MM.1S (cell line): ENCODE measurements at regions not wholly inside any gene's neighbourhood (a gene's known extent, or its start where the extent isn't known, plus 50 kb on each side); places are given as distances from the start of the nearest gene placed in this dataset.

Experiments used
- DNase-seq: peaks from one replicate; pipeline ENCODE4 v3.0.0-alpha.2; 2015
- H2AFZ ChIP-seq: fragments of 300-600 bp; sonication (generic); 2 replicates; pipeline ENCODE4 v1.6.0; 2016; ENCODE audit warnings: antibody characterized with exemption, low read length
- H3F3A ChIP-seq: fragments of 300-600 bp; sonication (generic); 2 replicates; pipeline ENCODE4 v1.6.1; 2016; ENCODE audit warnings: mild to moderate bottlenecking, antibody characterized with exemption, low read length, moderate library complexity, mixed read lengths; ENCODE audit not compliant: insufficient read depth
- H3K27ac ChIP-seq: fragments of 300-600 bp; sonication (generic); 2 replicates; pipeline ENCODE4 v1.5.1; 2016; ENCODE audit warnings: mild to moderate bottlenecking, low read length
- H3K27me3 ChIP-seq: fragments of 300-600 bp; sonication (generic); replicated peaks from 2 replicates; pipeline ENCODE4 v1.6.0; 2016; ENCODE audit warnings: low read length; ENCODE audit not compliant: insufficient read depth
- H3K36me3 ChIP-seq: fragments of 300-600 bp; sonication (generic); replicated peaks from 2 replicates; pipeline ENCODE4 v1.6.1; 2016; ENCODE audit warnings: mild to moderate bottlenecking, low read length, mixed read lengths; ENCODE audit not compliant: insufficient read depth
- H3K4me1 ChIP-seq: fragments of 300-600 bp; sonication (generic); 2 replicates; pipeline ENCODE4 v1.6.1; 2016; ENCODE audit warnings: low read length, mixed read lengths
- H3K4me2 ChIP-seq: fragments of 300-600 bp; sonication (generic); 2 replicates; pipeline ENCODE4 v1.6.0; 2016; ENCODE audit warnings: low read depth, low read length
- H3K4me3 ChIP-seq: fragments of 300-600 bp; sonication (generic); 2 replicates; pipeline ENCODE4 v1.5.1; 2016; ENCODE audit warnings: low read length, mixed read lengths
- H3K79me2 ChIP-seq: fragments of 300-600 bp; sonication (generic); 2 replicates; pipeline ENCODE4 v1.6.1; 2016; ENCODE audit warnings: mixed run types, low read length, mixed read lengths
- H3K9ac ChIP-seq: fragments of 300-600 bp; sonication (generic); 2 replicates; pipeline ENCODE4 v1.6.1; 2016; ENCODE audit warnings: low read length, mixed read lengths
- H3K9me2 ChIP-seq: fragments of 300-600 bp; sonication (generic); replicated peaks from 2 replicates; pipeline ENCODE4 v1.6.1; 2016; ENCODE audit warnings: mild to moderate bottlenecking, low read length, mixed read lengths; ENCODE audit not compliant: insufficient read depth
- H3K9me3 ChIP-seq: fragments of 300-600 bp; sonication (generic); replicated peaks from 2 replicates; pipeline ENCODE4 v1.6.1; 2016; ENCODE audit warnings: mild to moderate bottlenecking, low read length, mixed read lengths; ENCODE audit not compliant: insufficient read depth
- H4K20me1 ChIP-seq: fragments of 300-600 bp; sonication (generic); 2 replicates; pipeline ENCODE4 v1.6.1; 2016; ENCODE audit warnings: mild to moderate bottlenecking, low read length, moderate library complexity, mixed read lengths; ENCODE audit not compliant: insufficient read depth
- CTCF ChIP-seq: fragments of 300-600 bp; sonication (generic); IDR thresholded peaks from 2 replicates; pipeline ENCODE4 v1.5.1; 2016; ENCODE audit warnings: antibody characterized with exemption, low read length, mixed read lengths
- EZH2 ChIP-seq: fragments of 300-600 bp; sonication (generic); optimal IDR thresholded peaks from 2 replicates; pipeline ENCODE3; 2017; ENCODE audit warnings: low read depth, mild to moderate bottlenecking, antibody characterized with exemption, low read length, mixed read lengths
- EZH2phosphoT487 ChIP-seq: fragments of 300-600 bp; sonication (generic); IDR thresholded peaks from 2 replicates; pipeline ENCODE4 v1.6.1; 2018; ENCODE audit warnings: antibody characterized with exemption, low read length

- Histone ChIP-seq H3K9ac (no peak overlapping the region), H3K79me2 (no peaks in the 10 kb centered on the region), H3K36me3 (no peaks in the 10 kb centered on the region), H3K4me3 (no peak overlapping the region), H3K27me3 (no peaks in the 10 kb centered on the region), H3K4me1 (no peaks in the 10 kb centered on the region), H3K9me3 (no peaks in the 10 kb centered on the region), H3F3A (no peaks in the 10 kb centered on the region), H3K27ac (no peak overlapping the region), H3K4me2 (no peak overlapping the region), H2AFZ (no peak overlapping the region), H3K9me2 (no peaks in the 10 kb centered on the region), H4K20me1 (no peaks in the 10 kb centered on the region)
- TF ChIP-seq EZH2phosphoT487 (no peak), CTCF (no peak), EZH2 (no peak)
- no peak for DNase-seq
Observed at GRCh38 chr2:217065012-217065290, 205.1 kb upstream of the TNP1 start.

GRCh38 chr2:217064234-217065011 lies 204.6 kb upstream of the TNP1 start:
- Histone ChIP-seq H3K79me2 (no peaks in the 10 kb centered on the region), H3K4me3 (no peak overlapping the region)

GRCh38 chr2:217063238-217063755 lies 203.4 kb upstream of the TNP1 start:
- Histone ChIP-seq H3K36me3 (no peaks in the 10 kb centered on the region), H3K4me3 (no peak overlapping the region), H3K9ac (no peak overlapping the region), H3K9me3 (no peaks in the 10 kb centered on the region), H4K20me1 (no peaks in the 10 kb centered on the region), H3F3A (no peaks in the 10 kb centered on the region), H3K27ac (no peak overlapping the region), H3K9me2 (no peaks in the 10 kb centered on the region), H2AFZ (no peak overlapping the region), H3K27me3 (no peaks in the 10 kb centered on the region), H3K79me2 (no peaks in the 10 kb centered on the region), H3K4me1 (no peaks in the 10 kb centered on the region), H3K4me2 (no peak overlapping the region)
- TF ChIP-seq CTCF (no peak), EZH2 (no peak), EZH2phosphoT487 (no peak)
- no peak for DNase-seq

More at GRCh38 chr2:217064234-217065011, 204.6 kb upstream of the TNP1 start:
- H3F3A ChIP-seq, result no peaks in the 10 kb centered on the region
- no peaks in the 10 kb centered on the region for H3K4me1 ChIP-seq
- no peak for TF ChIP-seq EZH2
- no peak for TF ChIP-seq CTCF
- TF ChIP-seq EZH2phosphoT487, result no peak
- H3K27me3 ChIP-seq, result no peaks in the 10 kb centered on the region
- no peak overlapping the region for H3K27ac ChIP-seq
- H3K9ac ChIP-seq, result no peak overlapping the region
- no peaks in the 10 kb centered on the region for H4K20me1 ChIP-seq
- no peaks in the 10 kb centered on the region for H3K9me2 ChIP-seq
- no peak overlapping the region for H3K4me2 ChIP-seq
- H3K36me3 ChIP-seq, result no peaks in the 10 kb centered on the region
- H2AFZ ChIP-seq, result no peak overlapping the region
- no peaks in the 10 kb centered on the region for H3K9me3 ChIP-seq
- no peak for DNase-seq
